Neural progenitor cell (in vitro differentiated cells): ENCODE measurements at regions not wholly inside any gene's neighbourhood (a gene's known extent, or its start where the extent isn't known, plus 50 kb on each side); places are given as distances from the start of the nearest gene placed in this dataset.
A peak's percentile ranks its signal among the peaks of the same experiment; 100 is the strongest.

ENCODE experiments used
- DNase-seq: peaks from one replicate; pipeline ENCODE4 v3.0.0-alpha.2; 2016; ENCODE audit warnings: low spot score
- H2AFZ ChIP-seq: fragments of 200-600 bp; sonication (generic); replicated peaks from 2 replicates; pipeline ENCODE4 v1.6.1; 2016; ENCODE audit warnings: antibody characterized with exemption
- H3F3A ChIP-seq: fragments of 200-600 bp; sonication (generic); 2 replicates; pipeline ENCODE4 v1.6.1; 2016; ENCODE audit warnings: antibody characterized with exemption, low read depth
- H3K27ac ChIP-seq: fragments of 200-600 bp; sonication (generic); 2 replicates; pipeline ENCODE4 v1.5.1; 2016; ENCODE audit warnings: mild to moderate bottlenecking
- H3K27me3 ChIP-seq: fragments of 200-600 bp; sonication (generic); 2 replicates; pipeline ENCODE4 v1.6.1; 2016; ENCODE audit warnings: mild to moderate bottlenecking, moderate library complexity
- H3K36me3 ChIP-seq: fragments of 200-600 bp; sonication (generic); 2 replicates; pipeline ENCODE4 v1.5.1; 2016
- H3K4me1 ChIP-seq: fragments of 200-600 bp; sonication (generic); 2 replicates; pipeline ENCODE4 v1.6.1; 2016; ENCODE audit warnings: mixed run types
- H3K4me2 ChIP-seq: fragments of 200-600 bp; sonication (generic); 2 replicates; pipeline ENCODE4 v1.6.1; 2016
- H3K4me3 ChIP-seq: fragments of 200-600 bp; sonication (generic); 2 replicates; pipeline ENCODE4 v1.5.1; 2016
- H3K79me2 ChIP-seq: fragments of 200-600 bp; sonication (generic); 2 replicates; pipeline ENCODE4 v1.6.1; 2016; ENCODE audit warnings: low read depth
- H3K9ac ChIP-seq: fragments of 200-600 bp; sonication (generic); 2 replicates; pipeline ENCODE4 v1.6.1; 2016
- H3K9me3 ChIP-seq: fragments of 200-600 bp; sonication (generic); 2 replicates; pipeline ENCODE4 v1.5.1; 2016; ENCODE audit warnings: low read depth
- H4K20me1 ChIP-seq: fragments of 200-600 bp; sonication (generic); 2 replicates; pipeline ENCODE4 v1.6.1; 2016; ENCODE audit warnings: low read depth
- H3K27ac Mint-ChIP-seq: 3 replicates; pipeline ENCODE4 v1.8.0; 2021; ENCODE audit warnings: mixed read lengths
- H3K27me3 Mint-ChIP-seq: 2 replicates; pipeline ENCODE4 v1.8.0; 2022; ENCODE audit warnings: low read depth, mild to moderate bottlenecking, inconsistent platforms, moderate library complexity, mixed read lengths; ENCODE audit not compliant: insufficient read depth
- H3K36me3 Mint-ChIP-seq: 3 replicates; pipeline ENCODE4 v1.8.0; 2021; ENCODE audit warnings: mixed read lengths
- H3K4me1 Mint-ChIP-seq: 3 replicates; pipeline ENCODE4 v1.8.0; 2021; ENCODE audit warnings: mixed read lengths
- H3K4me3 Mint-ChIP-seq: 3 replicates; pipeline ENCODE4 v1.8.0; 2021; ENCODE audit warnings: mild to moderate bottlenecking, moderate library complexity, mixed read lengths
- H3K9me3 Mint-ChIP-seq: 3 replicates; pipeline ENCODE4 v1.8.0; 2020; ENCODE audit warnings: mixed read lengths
- EZH2 ChIP-seq: fragments of 200-600 bp; sonication (generic); IDR thresholded peaks from 2 replicates; pipeline ENCODE4 v1.6.1; 2017; ENCODE audit warnings: antibody characterized with exemption, mild to moderate bottlenecking, moderate library complexity
- EZH2phosphoT487 ChIP-seq: fragments of 200-600 bp; sonication (generic); IDR thresholded peaks from 2 replicates; pipeline ENCODE4 v1.6.1; 2017; ENCODE audit warnings: antibody characterized with exemption
- TF ChIP-seq, protein P1 (sequence below): fragments of 200-600 bp; sonication (generic); IDR thresholded peaks from 2 replicates; pipeline ENCODE4 v1.5.1; 2017; ENCODE audit warnings: antibody characterized with exemption, mild to moderate bottlenecking

GRCh38 chr16:49931266-49931665 lies 75.4 kb upstream of the ZNF423 start:
- H3K4me1 Mint-ChIP-seq = peaks cover 10% of the 10 kb centered on the region
- H3K4me1 ChIP-seq = no peaks in the 10 kb centered on the region
- no peaks in the 10 kb centered on the region for H3K9me3 Mint-ChIP-seq
- H3K36me3 Mint-ChIP-seq = no peaks in the 10 kb centered on the region
- H3K4me3 Mint-ChIP-seq = no peak overlapping the region
- no peaks in the 10 kb centered on the region for H3K36me3 ChIP-seq
- no peaks in the 10 kb centered on the region for H3K79me2 ChIP-seq
- H3K27me3 ChIP-seq = no peaks in the 10 kb centered on the region
- H3K27ac ChIP-seq = no peak overlapping the region
- H3K27me3 Mint-ChIP-seq = peaks cover 9% of the 10 kb centered on the region
- no peak overlapping the region for H3K4me2 ChIP-seq
- DNase-seq = no peak
- no peak overlapping the region for H3K4me3 ChIP-seq
- H3K9me3 ChIP-seq = no peaks in the 10 kb centered on the region
- H3K27ac Mint-ChIP-seq = no peak overlapping the region
- H3K9ac ChIP-seq = no peak overlapping the region
- TF ChIP-seq EZH2phosphoT487 (no peak), EZH2 (no peak)
- TF ChIP-seq, protein P1, sequence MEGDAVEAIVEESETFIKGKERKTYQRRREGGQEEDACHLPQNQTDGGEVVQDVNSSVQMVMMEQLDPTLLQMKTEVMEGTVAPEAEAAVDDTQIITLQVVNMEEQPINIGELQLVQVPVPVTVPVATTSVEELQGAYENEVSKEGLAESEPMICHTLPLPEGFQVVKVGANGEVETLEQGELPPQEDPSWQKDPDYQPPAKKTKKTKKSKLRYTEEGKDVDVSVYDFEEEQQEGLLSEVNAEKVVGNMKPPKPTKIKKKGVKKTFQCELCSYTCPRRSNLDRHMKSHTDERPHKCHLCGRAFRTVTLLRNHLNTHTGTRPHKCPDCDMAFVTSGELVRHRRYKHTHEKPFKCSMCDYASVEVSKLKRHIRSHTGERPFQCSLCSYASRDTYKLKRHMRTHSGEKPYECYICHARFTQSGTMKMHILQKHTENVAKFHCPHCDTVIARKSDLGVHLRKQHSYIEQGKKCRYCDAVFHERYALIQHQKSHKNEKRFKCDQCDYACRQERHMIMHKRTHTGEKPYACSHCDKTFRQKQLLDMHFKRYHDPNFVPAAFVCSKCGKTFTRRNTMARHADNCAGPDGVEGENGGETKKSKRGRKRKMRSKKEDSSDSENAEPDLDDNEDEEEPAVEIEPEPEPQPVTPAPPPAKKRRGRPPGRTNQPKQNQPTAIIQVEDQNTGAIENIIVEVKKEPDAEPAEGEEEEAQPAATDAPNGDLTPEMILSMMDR = no peak
- H3F3A ChIP-seq = no peaks in the 10 kb centered on the region
- H4K20me1 ChIP-seq = no peaks in the 10 kb centered on the region
- no peak overlapping the region for H2AFZ ChIP-seq

GRCh38 chr16:49931916-49932315 lies 76.0 kb upstream of the ZNF423 start:
- H3K9me3 ChIP-seq = no peaks in the 10 kb centered on the region
- Mint-ChIP-seq H3K9me3 (peaks cover 2% of the 10 kb centered on the region), H3K27ac (peak overlapping the region; percentile 16), H3K36me3 (no peaks in the 10 kb centered on the region), H3K4me1 (peaks cover 10% of the 10 kb centered on the region), H3K27me3 (peaks cover 9% of the 10 kb centered on the region), H3K4me3 (no peak overlapping the region)
- H3K79me2 ChIP-seq = no peaks in the 10 kb centered on the region
- no peak overlapping the region for H3K4me3 ChIP-seq
- DNase-seq = no peak
- no peaks in the 10 kb centered on the region for H3F3A ChIP-seq
- no peaks in the 10 kb centered on the region for H3K27me3 ChIP-seq
- no peak overlapping the region for H3K4me2 ChIP-seq
- no peaks in the 10 kb centered on the region for H4K20me1 ChIP-seq
- no peaks in the 10 kb centered on the region for H3K36me3 ChIP-seq
- no peaks in the 10 kb centered on the region for H3K4me1 ChIP-seq
- H3K9ac ChIP-seq = no peak overlapping the region
- TF ChIP-seq EZH2phosphoT487 (no peak), EZH2 (no peak)
- TF ChIP-seq, protein P1 = no peak
- no peak overlapping the region for H3K27ac ChIP-seq
- H2AFZ ChIP-seq = no peak overlapping the region

DNA sequence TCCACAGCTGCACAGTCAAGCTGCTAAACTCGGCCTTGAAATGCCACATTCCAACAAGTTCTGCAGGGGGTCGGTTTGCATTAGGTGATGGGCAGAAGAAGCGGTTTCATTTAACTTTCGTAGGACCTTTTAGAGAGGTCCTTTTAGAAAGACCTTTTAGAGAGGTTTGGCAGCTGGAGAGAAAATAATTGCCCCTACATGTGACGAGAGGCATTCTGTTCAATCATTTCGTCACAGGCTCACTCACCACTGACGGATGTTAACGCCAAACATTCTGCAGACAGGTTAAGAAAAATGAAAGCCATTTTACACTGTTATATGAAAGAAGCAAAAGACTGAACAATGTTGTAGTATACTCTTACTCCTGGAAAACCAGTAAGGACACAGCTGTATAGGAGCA lies 76.5 kb upstream of the ZNF423 start:
- no peaks in the 10 kb centered on the region for H3K36me3 ChIP-seq
- peaks cover 4% of the 10 kb centered on the region for H3K9me3 Mint-ChIP-seq
- H3K9ac ChIP-seq = no peak overlapping the region
- peaks cover 10% of the 10 kb centered on the region for H3K4me1 Mint-ChIP-seq
- no peaks in the 10 kb centered on the region for H3K4me1 ChIP-seq
- no peak overlapping the region for H3K4me3 ChIP-seq
- peaks cover 9% of the 10 kb centered on the region for H3K27me3 Mint-ChIP-seq
- H4K20me1 ChIP-seq = no peaks in the 10 kb centered on the region
- no peak overlapping the region for H3K4me2 ChIP-seq
- TF ChIP-seq EZH2phosphoT487 (no peak), EZH2 (no peak)
- TF ChIP-seq, protein P1 = no peak
- no peak overlapping the region for H3K4me3 Mint-ChIP-seq
- H3K9me3 ChIP-seq = no peaks in the 10 kb centered on the region
- H3F3A ChIP-seq = no peaks in the 10 kb centered on the region
- peak overlapping the region; percentile 16 for H3K27ac Mint-ChIP-seq
- no peak for DNase-seq
- H3K27me3 ChIP-seq = no peaks in the 10 kb centered on the region
- H2AFZ ChIP-seq = no peak overlapping the region
- no peaks in the 10 kb centered on the region for H3K36me3 Mint-ChIP-seq
- H3K79me2 ChIP-seq = no peaks in the 10 kb centered on the region
- no peak overlapping the region for H3K27ac ChIP-seq

DNA sequence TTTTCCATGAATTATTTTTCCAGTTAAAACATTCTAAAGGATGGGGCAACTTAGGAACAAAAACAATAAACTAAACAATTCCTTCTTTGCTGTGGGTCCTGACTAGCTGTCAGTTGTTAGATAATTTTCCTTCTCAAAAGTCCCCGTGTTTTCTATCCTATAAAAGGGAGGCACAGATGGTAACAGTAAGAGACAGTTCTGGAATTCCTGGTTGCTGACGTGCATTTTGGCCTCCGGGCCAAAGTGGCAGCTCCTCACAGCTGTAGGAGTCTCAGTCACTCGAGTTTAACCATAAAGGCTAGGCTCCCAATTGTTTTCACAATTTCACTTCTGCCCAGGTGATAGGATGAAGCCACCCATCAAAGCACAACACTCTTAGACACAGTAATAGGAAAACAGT lies 77.0 kb upstream of the ZNF423 start:
- DNase-seq = no peak
- Histone ChIP-seq H2AFZ (no peak overlapping the region), H4K20me1 (no peaks in the 10 kb centered on the region), H3K27me3 (no peaks in the 10 kb centered on the region), H3K9ac (no peak overlapping the region), H3K79me2 (no peaks in the 10 kb centered on the region), H3K4me2 (no peak overlapping the region), H3K9me3 (no peaks in the 10 kb centered on the region), H3K4me3 (no peak overlapping the region), H3K36me3 (no peaks in the 10 kb centered on the region), H3K27ac (no peak overlapping the region), H3F3A (no peaks in the 10 kb centered on the region), H3K4me1 (no peaks in the 10 kb centered on the region)
- peaks cover 9% of the 10 kb centered on the region for H3K27me3 Mint-ChIP-seq
- H3K36me3 Mint-ChIP-seq = no peaks in the 10 kb centered on the region
- no peak overlapping the region for H3K27ac Mint-ChIP-seq
- no peak overlapping the region for H3K4me3 Mint-ChIP-seq
- H3K9me3 Mint-ChIP-seq = peaks cover 4% of the 10 kb centered on the region
- peaks cover 10% of the 10 kb centered on the region for H3K4me1 Mint-ChIP-seq
- TF ChIP-seq, protein P1 = no peak
- no peak for TF ChIP-seq EZH2
- no peak for TF ChIP-seq EZH2phosphoT487
